SHP77 (cell line): ENCODE measurements at regions not wholly inside any gene's neighbourhood (a gene's known extent, or its start where the extent isn't known, plus 50 kb on each side); places are given as distances from the start of the nearest gene placed in this dataset.

Experiments
- DNase-seq, 2 experiments: peaks; one replicate each; lab custom pipeline; 2025; lab: John Stamatoyannopoulos, UW

- DNase-seq: no peak
Observed at GRCh38 chr2:78967294-78967693, 58.2 kb upstream of the REG3G start.

- DNase-seq: no peak
Observed at GRCh38 chr2:78973630-78974029, 51.9 kb upstream of the REG3G start.
